ENCODE measurements at regions not wholly inside any gene's neighbourhood (a gene's known extent, or its start where the extent isn't known, plus 50 kb on each side); places are given as distances from the start of the nearest gene placed in this dataset.
"Not testable (repeated sequence)": the region's sequence is repeated elsewhere in the genome, so short reads cannot be mapped to it uniquely, and the experiment has no call there.

- H3K27me3 Mint-ChIP-seq; ATAC-seq (replicated peaks; ENCODE audit: extremely low read depth, poor library complexity, severe bottlenecking); H3K36me3 Mint-ChIP-seq (ENCODE audit: insufficient read depth); H3K4me3 Mint-ChIP-seq; H3K9me3 Mint-ChIP-seq; H3K4me1 Mint-ChIP-seq; H3K27ac Mint-ChIP-seq (ENCODE audit: low read depth); DNase-seq (ENCODE audit: low spot score in 2 of 2): not testable (repeated sequence)
These were observed 53.4 kb upstream of the MED14 start for GRCh38 chrX:40788698-40789097.

- peaks cover 5% of the 10 kb centered on the region for H3K4me1 Mint-ChIP-seq
- H3K36me3 Mint-ChIP-seq (ENCODE audit: insufficient read depth), result peaks cover 10% of the 10 kb centered on the region
- no peak overlapping the region for H3K27ac Mint-ChIP-seq (ENCODE audit: low read depth)
- H3K4me3 Mint-ChIP-seq, result no peak overlapping the region
- no peak for ATAC-seq (replicated peaks; ENCODE audit: extremely low read depth, poor library complexity, severe bottlenecking)
- DNase-seq (ENCODE audit: low spot score in 2 of 2), result no peak
- no peaks in the 10 kb centered on the region for H3K27me3 Mint-ChIP-seq
- no peaks in the 10 kb centered on the region for H3K9me3 Mint-ChIP-seq
These were observed 57.1 kb upstream of the MED14 start for GRCh38 chrX:40792433-40792832.

GRCh38 chrX:40794829-40795130 lies 59.4 kb upstream of the MED14 start:
- not testable (repeated sequence) for H3K27me3 Mint-ChIP-seq; H3K4me3 Mint-ChIP-seq; H3K27ac Mint-ChIP-seq (ENCODE audit: low read depth); H3K4me1 Mint-ChIP-seq; H3K36me3 Mint-ChIP-seq (ENCODE audit: insufficient read depth); DNase-seq (ENCODE audit: low spot score in 2 of 2); H3K9me3 Mint-ChIP-seq; ATAC-seq (replicated peaks; ENCODE audit: extremely low read depth, poor library complexity, severe bottlenecking)

GRCh38 chrX:40799745-40800144 lies 64.4 kb upstream of the MED14 start:
- H3K27ac Mint-ChIP-seq (ENCODE audit: low read depth); H3K4me1 Mint-ChIP-seq; H3K36me3 Mint-ChIP-seq (ENCODE audit: insufficient read depth); H3K27me3 Mint-ChIP-seq; H3K9me3 Mint-ChIP-seq; H3K4me3 Mint-ChIP-seq; DNase-seq (ENCODE audit: low spot score in 2 of 2); ATAC-seq (replicated peaks; ENCODE audit: extremely low read depth, poor library complexity, severe bottlenecking): not testable (repeated sequence)

- Mint-ChIP-seq H3K27me3 (no peaks in the 10 kb centered on the region), H3K4me3 (no peak overlapping the region)
These were observed 70.1 kb upstream of the MED14 start for GRCh38 chrX:40805404-40805803.

GRCh38 chrX:40806513-40807220 lies 71.3 kb upstream of the MED14 start:
- Mint-ChIP-seq H3K9me3 (no peaks in the 10 kb centered on the region), H3K4me3 (no peak overlapping the region), H3K27ac (ENCODE audit: low read depth) (no peak overlapping the region), H3K27me3 (no peaks in the 10 kb centered on the region), H3K4me1 (no peaks in the 10 kb centered on the region), H3K36me3 (ENCODE audit: insufficient read depth) (no peaks in the 10 kb centered on the region)
- ATAC-seq (replicated peaks; ENCODE audit: extremely low read depth, poor library complexity, severe bottlenecking) (no peak), DNase-seq (ENCODE audit: low spot score in 2 of 2) (no peak)

More at GRCh38 chrX:40805404-40805803, 70.1 kb upstream of the MED14 start:
- Mint-ChIP-seq H3K4me1 (no peaks in the 10 kb centered on the region), H3K36me3 (ENCODE audit: insufficient read depth) (no peaks in the 10 kb centered on the region), H3K9me3 (no peaks in the 10 kb centered on the region), H3K27ac (ENCODE audit: low read depth) (no peak overlapping the region)
- DNase-seq (ENCODE audit: low spot score in 2 of 2), result no peak
- no peak for ATAC-seq (replicated peaks; ENCODE audit: extremely low read depth, poor library complexity, severe bottlenecking)

- no peaks in the 10 kb centered on the region for H3K27me3 Mint-ChIP-seq
- no peaks in the 10 kb centered on the region for H3K4me1 Mint-ChIP-seq
- ATAC-seq (replicated peaks; ENCODE audit: extremely low read depth, poor library complexity, severe bottlenecking), result no peak
- no peaks in the 10 kb centered on the region for H3K36me3 Mint-ChIP-seq (ENCODE audit: insufficient read depth)
- DNase-seq (ENCODE audit: low spot score in 2 of 2), result no peak
- H3K9me3 Mint-ChIP-seq, result no peaks in the 10 kb centered on the region
- H3K4me3 Mint-ChIP-seq, result no peak overlapping the region
- H3K27ac Mint-ChIP-seq (ENCODE audit: low read depth), result no peak overlapping the region
These were observed 72.0 kb upstream of the MED14 start for GRCh38 chrX:40807384-40807783.

GRCh38 chrX:40808203-40808602 lies 72.9 kb upstream of the MED14 start:
- no peaks in the 10 kb centered on the region for H3K27me3 Mint-ChIP-seq
- no peaks in the 10 kb centered on the region for H3K36me3 Mint-ChIP-seq (ENCODE audit: insufficient read depth)

GRCh38 chrX:40809210-40809609 lies 73.9 kb upstream of the MED14 start:
- Mint-ChIP-seq H3K36me3 (ENCODE audit: insufficient read depth) (no peaks in the 10 kb centered on the region), H3K4me1 (no peaks in the 10 kb centered on the region), H3K27me3 (no peaks in the 10 kb centered on the region), H3K27ac (ENCODE audit: low read depth) (no peak overlapping the region), H3K9me3 (no peaks in the 10 kb centered on the region), H3K4me3 (no peak overlapping the region)
- DNase-seq (ENCODE audit: low spot score in 2 of 2) (no peak), ATAC-seq (replicated peaks; ENCODE audit: extremely low read depth, poor library complexity, severe bottlenecking) (no peak)

More at GRCh38 chrX:40808203-40808602, 72.9 kb upstream of the MED14 start:
- H3K4me1 Mint-ChIP-seq, result no peaks in the 10 kb centered on the region
- H3K9me3 Mint-ChIP-seq, result no peaks in the 10 kb centered on the region
- DNase-seq (ENCODE audit: low spot score in 2 of 2), result no peak
- no peak overlapping the region for H3K4me3 Mint-ChIP-seq
- no peak overlapping the region for H3K27ac Mint-ChIP-seq (ENCODE audit: low read depth)
- ATAC-seq (replicated peaks; ENCODE audit: extremely low read depth, poor library complexity, severe bottlenecking), result no peak

GRCh38 chrX:40815045-40815444 lies 79.7 kb upstream of the MED14 start:
- not testable (repeated sequence) for H3K27me3 Mint-ChIP-seq; DNase-seq (ENCODE audit: low spot score in 2 of 2); H3K4me1 Mint-ChIP-seq; H3K9me3 Mint-ChIP-seq; H3K27ac Mint-ChIP-seq (ENCODE audit: low read depth); ATAC-seq (replicated peaks; ENCODE audit: extremely low read depth, poor library complexity, severe bottlenecking); H3K36me3 Mint-ChIP-seq (ENCODE audit: insufficient read depth); H3K4me3 Mint-ChIP-seq

- no peak for DNase-seq (ENCODE audit: low spot score in 2 of 2)
- ATAC-seq (replicated peaks; ENCODE audit: extremely low read depth, poor library complexity, severe bottlenecking), result no peak
- no peaks in the 10 kb centered on the region for H3K4me1 Mint-ChIP-seq
- H3K27me3 Mint-ChIP-seq, result no peaks in the 10 kb centered on the region
- no peaks in the 10 kb centered on the region for H3K9me3 Mint-ChIP-seq
- H3K36me3 Mint-ChIP-seq (ENCODE audit: insufficient read depth), result no peaks in the 10 kb centered on the region
- H3K27ac Mint-ChIP-seq (ENCODE audit: low read depth), result no peak overlapping the region
- H3K4me3 Mint-ChIP-seq, result no peak overlapping the region
These were observed 81.6 kb upstream of the MED14 start for GRCh38 chrX:40816906-40817305.

GRCh38 chrX:40818236-40818635 lies 82.9 kb upstream of the MED14 start:
- no peaks in the 10 kb centered on the region for H3K9me3 Mint-ChIP-seq
- no peak overlapping the region for H3K27ac Mint-ChIP-seq (ENCODE audit: low read depth)
- H3K4me3 Mint-ChIP-seq, result no peak overlapping the region
- DNase-seq (ENCODE audit: low spot score in 2 of 2) (no peak), ATAC-seq (replicated peaks; ENCODE audit: extremely low read depth, poor library complexity, severe bottlenecking) (no peak)
- no peaks in the 10 kb centered on the region for H3K36me3 Mint-ChIP-seq (ENCODE audit: insufficient read depth)
- no peaks in the 10 kb centered on the region for H3K4me1 Mint-ChIP-seq
- H3K27me3 Mint-ChIP-seq, result no peaks in the 10 kb centered on the region

GRCh38 chrX:40821780-40822179 lies 86.4 kb upstream of the MED14 start:
- Mint-ChIP-seq H3K4me3 (no peak overlapping the region), H3K27ac (ENCODE audit: low read depth) (no peak overlapping the region), H3K4me1 (no peaks in the 10 kb centered on the region), H3K36me3 (ENCODE audit: insufficient read depth) (no peaks in the 10 kb centered on the region), H3K27me3 (no peaks in the 10 kb centered on the region), H3K9me3 (no peaks in the 10 kb centered on the region)
- ATAC-seq (replicated peaks; ENCODE audit: extremely low read depth, poor library complexity, severe bottlenecking) (no peak), DNase-seq (ENCODE audit: low spot score in 2 of 2) (no peak)

GRCh38 chrX:40827331-40827730 lies 92.0 kb upstream of the MED14 start:
- Mint-ChIP-seq H3K9me3 (no peaks in the 10 kb centered on the region), H3K4me1 (no peaks in the 10 kb centered on the region), H3K4me3 (no peak overlapping the region), H3K27ac (ENCODE audit: low read depth) (no peak overlapping the region), H3K27me3 (no peaks in the 10 kb centered on the region), H3K36me3 (ENCODE audit: insufficient read depth) (no peaks in the 10 kb centered on the region)
- DNase-seq (ENCODE audit: low spot score in 2 of 2) (no peak), ATAC-seq (replicated peaks; ENCODE audit: extremely low read depth, poor library complexity, severe bottlenecking) (no peak)

All from central memory CD8-positive, alpha-beta T cell (primary cell).